GM12892 (cell line): ENCODE measurements at regions not wholly inside any gene's neighbourhood (a gene's known extent, or its start where the extent isn't known, plus 50 kb on each side); places are given as distances from the start of the nearest gene placed in this dataset.

ENCODE experiments used
- DNase-seq: peaks from one replicate; pipeline ENCODE4 v3.0.0; 2011; ENCODE audit not compliant: insufficient read length
- FAIRE-seq: peaks from 2 replicates; lab custom pipeline; 2011; peaks lifted over from hg19 to GRCh38; lab: Jason Lieb, UNC
- POLR2A ChIP-seq: IDR thresholded peaks from 2 replicates; pipeline ENCODE4 v1.6.1; 2011; ENCODE audit warnings: low read depth, low read length, control low read depth
- POLR2AphosphoS5 ChIP-seq: IDR thresholded peaks from 2 replicates; pipeline ENCODE4 v1.6.1; 2011; ENCODE audit warnings: low read depth, low read length, control low read depth
- TAF1 ChIP-seq: IDR thresholded peaks from 2 replicates; pipeline ENCODE4 v1.6.1; 2011; ENCODE audit warnings: low read depth, mild to moderate bottlenecking, control low read depth, low read length, borderline replicate concordance

- no peak for DNase-seq
- TF ChIP-seq TAF1 (no peak), POLR2A (no peak), POLR2AphosphoS5 (no peak)
- no peak for FAIRE-seq
Observed at GRCh38 chr12:74846116-74846515, 308.5 kb downstream of the ATXN7L3B start.

GRCh38 chr12:74847169-74847568, 309.5 kb downstream of the ATXN7L3B start:
- no peak for TF ChIP-seq POLR2AphosphoS5
- no peak for TF ChIP-seq TAF1
- no peak for TF ChIP-seq POLR2A
- no peak for FAIRE-seq
- DNase-seq = no peak

- TF ChIP-seq POLR2A (no peak), POLR2AphosphoS5 (no peak), TAF1 (no peak)
- FAIRE-seq (no peak), DNase-seq (no peak)
Observed at GRCh38 chr12:74848006-74848405, 310.4 kb downstream of the ATXN7L3B start.

- FAIRE-seq = no peak
- DNase-seq = no peak
- no peak for TF ChIP-seq TAF1
Observed at GRCh38 chr12:74849801-74850200, 312.2 kb downstream of the ATXN7L3B start.

- FAIRE-seq = no peak
- TF ChIP-seq POLR2A (no peak), TAF1 (no peak), POLR2AphosphoS5 (no peak)
- DNase-seq = no peak
Observed at GRCh38 chr12:74871817-74872216, 334.2 kb downstream of the ATXN7L3B start.

GRCh38 chr12:74885775-74886174, 323.9 kb downstream of the KCNC2 start:
- TF ChIP-seq TAF1 (no peak), POLR2A (no peak), POLR2AphosphoS5 (no peak)
- FAIRE-seq = no peak
- no peak for DNase-seq

- DNase-seq (no peak), FAIRE-seq (no peak)
- TF ChIP-seq POLR2AphosphoS5 (no peak), TAF1 (no peak), POLR2A (no peak)
Observed at GRCh38 chr12:74889073-74889472, 320.6 kb downstream of the KCNC2 start.

- TF ChIP-seq POLR2AphosphoS5 = no peak
- TF ChIP-seq TAF1 = no peak
- no peak for TF ChIP-seq POLR2A
- FAIRE-seq (peak; percentile 14), DNase-seq (no peak)
Observed at GRCh38 chr12:74889563-74890236, 319.9 kb downstream of the KCNC2 start.

GRCh38 chr12:74890237-74890599, 319.4 kb downstream of the KCNC2 start:
- TF ChIP-seq TAF1 (no peak), POLR2AphosphoS5 (no peak), POLR2A (no peak)
- DNase-seq (no peak), FAIRE-seq (peak; percentile 77)

GRCh38 chr12:74891083-74891668, 318.5 kb downstream of the KCNC2 start:
- DNase-seq (no peak), FAIRE-seq (no peak)
- TF ChIP-seq POLR2A = no peak
- TF ChIP-seq TAF1 = no peak
- TF ChIP-seq POLR2AphosphoS5 = no peak

GRCh38 chr12:74892057-74892633, 317.5 kb downstream of the KCNC2 start:
- TF ChIP-seq TAF1 (no peak), POLR2AphosphoS5 (no peak), POLR2A (no peak)
- FAIRE-seq = no peak
- DNase-seq = no peak

- TF ChIP-seq POLR2AphosphoS5 = no peak
- no peak for TF ChIP-seq POLR2A
- TF ChIP-seq TAF1 = no peak
- FAIRE-seq (no peak), DNase-seq (no peak)
Observed at GRCh38 chr12:74896186-74896585, 313.5 kb downstream of the KCNC2 start.
